Thymus (tissue), 11 donors: ENCODE measurements at regions not wholly inside any gene's neighbourhood (a gene's known extent, or its start where the extent isn't known, plus 50 kb on each side); places are given as distances from the start of the nearest gene placed in this dataset.

Source experiments
- DNase-seq, 9 donors: peaks; one replicate each; pipeline ENCODE4 v3.0.0-alpha.2; 2013; ENCODE audit warnings: low spot score in 9 of 9, low read depth in 6 of 9, missing footprints in 1 of 9
- H3K27ac ChIP-seq, 2 donors: one replicate each; pipeline ENCODE4 v1.5.1; 2013; ENCODE audit warnings: control low read depth in 1 of 2, low read depth in 1 of 2, low read length in 1 of 2, mild to moderate bottlenecking in 1 of 2, moderate library complexity in 1 of 2
- H3K27me3 ChIP-seq, 2 donors: one replicate each; pipeline ENCODE4 v1.5.1; 2013; ENCODE audit warnings: low read length in 1 of 2; ENCODE audit not compliant: control insufficient read depth in 2 of 2, insufficient read depth in 1 of 2
- H3K36me3 ChIP-seq, 2 donors: one replicate each; pipeline ENCODE4 v1.5.1; 2013; ENCODE audit warnings: low read length in 1 of 2, mild to moderate bottlenecking in 1 of 2, moderate library complexity in 1 of 2; ENCODE audit not compliant: control insufficient read depth in 2 of 2, insufficient read depth in 2 of 2
- H3K4me1 ChIP-seq, 2 donors: one replicate each; pipeline ENCODE4 v1.5.1; 2013; ENCODE audit warnings: low read length in 2 of 2; ENCODE audit not compliant: control insufficient read depth in 2 of 2, insufficient read depth in 2 of 2
- H3K4me3 ChIP-seq, 2 donors: one replicate each; pipeline ENCODE4 v1.5.1; 2013; ENCODE audit warnings: low read length in 2 of 2, control low read depth in 1 of 2, mild to moderate bottlenecking in 1 of 2
- H3K9me3 ChIP-seq, 2 donors: one replicate each; pipeline ENCODE4 v1.5.1; 2013; ENCODE audit warnings: low read length in 1 of 2, mild to moderate bottlenecking in 1 of 2; ENCODE audit not compliant: control insufficient read depth in 2 of 2, insufficient read depth in 1 of 2
- WGBS: extraction: QIAGEN DNeasy Blood & Tissue Kit; methylation state at CpG from one replicate; pipeline ENCODE4 v1.1.7; 2013; 5-methylcytosine and 5-hydroxymethylcytosine counted together
- donor health status: healthy.

GRCh38 chr4:108263057-108263456, 94.3 kb upstream of the LEF1 start:
- no peaks in the 10 kb centered on the region for H3K27me3 ChIP-seq
- no peak for DNase-seq
- no peaks in the 10 kb centered on the region for H3K36me3 ChIP-seq
- H3K9me3 ChIP-seq = no peaks in the 10 kb centered on the region
- WGBS = 100% methylated on average over 1 of the region's 1 CpG
- H3K27ac ChIP-seq = no peak overlapping the region
- no peak overlapping the region for H3K4me3 ChIP-seq
- peaks cover 0 to 5% of the 10 kb centered on the region in 2 donors for H3K4me1 ChIP-seq

- no peak overlapping the region for H3K4me3 ChIP-seq
- H3K9me3 ChIP-seq = no peaks in the 10 kb centered on the region
- H3K36me3 ChIP-seq = peaks cover 0 to 4% of the 10 kb centered on the region in 2 donors
- peaks cover 0 to 5% of the 10 kb centered on the region in 2 donors for H3K4me1 ChIP-seq
- 89% methylated on average over 1 of the region's 1 CpG for WGBS
- H3K27me3 ChIP-seq = no peaks in the 10 kb centered on the region
- H3K27ac ChIP-seq = no peak overlapping the region
- no peak for DNase-seq
These were observed 92.3 kb upstream of the LEF1 start for GRCh38 chr4:108261026-108261425.

- Histone ChIP-seq H3K27me3 (no peaks in the 10 kb centered on the region), H3K27ac (no peak overlapping the region), H3K4me3 (no peak overlapping the region), H3K9me3 (no peaks in the 10 kb centered on the region), H3K36me3 (peaks cover 0 to 4% of the 10 kb centered on the region in 2 donors), H3K4me1 (no peaks in the 10 kb centered on the region)
- WGBS = 96% methylated on average over 8 of the region's 8 CpGs
- DNase-seq = no peak
These were observed 87.8 kb upstream of the LEF1 start for GRCh38 chr4:108256538-108256937.

GRCh38 chr4:108255203-108255747, 86.5 kb upstream of the LEF1 start:
- Histone ChIP-seq H3K4me1 (no peaks in the 10 kb centered on the region), H3K27me3 (no peaks in the 10 kb centered on the region), H3K4me3 (no peak overlapping the region), H3K36me3 (peaks cover 0 to 4% of the 10 kb centered on the region in 2 donors), H3K27ac (no peak overlapping the region), H3K9me3 (peaks cover 0 to under 1% of the 10 kb centered on the region in 2 donors)
- DNase-seq = no peak
- 98% methylated on average over 2 of the region's 2 CpGs for WGBS

- Histone ChIP-seq H3K36me3 (no peaks in the 10 kb centered on the region), H3K27ac (no peak overlapping the region), H3K4me1 (peaks cover 4 to 8% of the 10 kb centered on the region in 2 donors), H3K27me3 (no peaks in the 10 kb centered on the region), H3K4me3 (no peak overlapping the region), H3K9me3 (peaks cover 0 to 5% of the 10 kb centered on the region in 2 donors)
- no peak for DNase-seq
These were observed 80.7 kb upstream of the LEF1 start for GRCh38 chr4:108249397-108249796.

GRCh38 chr4:108247387-108248049, 78.8 kb upstream of the LEF1 start:
- Histone ChIP-seq H3K27ac (no peak overlapping the region), H3K9me3 (peaks cover 0 to 5% of the 10 kb centered on the region in 2 donors), H3K36me3 (no peaks in the 10 kb centered on the region), H3K4me1 (peaks cover 4 to 8% of the 10 kb centered on the region in 2 donors), H3K4me3 (no peak overlapping the region), H3K27me3 (no peaks in the 10 kb centered on the region)
- no peak for DNase-seq
- 83% methylated on average over 3 of the region's 3 CpGs for WGBS

- DNase-seq = peak in 5 of 9 donors; percentile 12 to 58 (median 31)
- H3K36me3 ChIP-seq = no peaks in the 10 kb centered on the region
- WGBS = 56% methylated on average over 2 of the region's 2 CpGs
- H3K9me3 ChIP-seq = no peaks in the 10 kb centered on the region
- no peaks in the 10 kb centered on the region for H3K27me3 ChIP-seq
- H3K4me3 ChIP-seq = no peak overlapping the region
- peaks cover 4 to 8% of the 10 kb centered on the region in 2 donors for H3K4me1 ChIP-seq
- peak overlapping the region; percentile 70 to 75 for H3K27ac ChIP-seq
These were observed 75.9 kb upstream of the LEF1 start for GRCh38 chr4:108244606-108245005.

- Histone ChIP-seq H3K27ac (no peak overlapping the region), H3K4me3 (no peak overlapping the region), H3K36me3 (no peaks in the 10 kb centered on the region), H3K9me3 (no peaks in the 10 kb centered on the region), H3K27me3 (no peaks in the 10 kb centered on the region), H3K4me1 (peaks cover 10 to 17% of the 10 kb centered on the region in 2 donors)
- no peak for DNase-seq
These were observed 71.6 kb upstream of the LEF1 start for GRCh38 chr4:108240366-108240765.

GRCh38 chr4:108237693-108238092, 69.0 kb upstream of the LEF1 start:
- no peak overlapping the region for H3K4me3 ChIP-seq

More at GRCh38 chr4:108237693-108238092, 69.0 kb upstream of the LEF1 start:
- Histone ChIP-seq H3K27me3 (no peaks in the 10 kb centered on the region), H3K9me3 (no peaks in the 10 kb centered on the region), H3K36me3 (peaks cover 0 to 3% of the 10 kb centered on the region in 2 donors), H3K4me1 (peaks cover 6 to 14% of the 10 kb centered on the region in 2 donors), H3K27ac (no peak overlapping the region)
- WGBS = 99% methylated on average over 1 of the region's 1 CpG
- DNase-seq = no peak
